ENCODE measurements at regions not wholly inside any gene's neighbourhood (a gene's known extent, or its start where the extent isn't known, plus 50 kb on each side); places are given as distances from the start of the nearest gene placed in this dataset.

- TF ChIP-seq CTCF (IDR thresholded peaks at IDR 0.05) (peak; percentile 67 to 91 (median 81)), POLR2A (IDR thresholded peaks at IDR 0.05) (no peak), EP300 (IDR thresholded peaks at IDR 0.05; ENCODE audit: low read depth) (no peak), POLR2AphosphoS5 (IDR thresholded peaks at IDR 0.05) (no peak)
These were observed 134.7 kb upstream of the SCAF11 start for GRCh38 chr12:46124848-46125619.

Measured in transverse colon (tissue), 4 donors.